ENCODE measurements at regions not wholly inside any gene's neighbourhood (a gene's known extent, or its start where the extent isn't known, plus 50 kb on each side); places are given as distances from the start of the nearest gene placed in this dataset.
"Not testable (repeated sequence)": the region's sequence is repeated elsewhere in the genome, so short reads cannot be mapped to it uniquely, and the experiment has no call there.

- H3K4me3 Mint-ChIP-seq, result no peak overlapping the region
- no peak for ATAC-seq (ENCODE audit: low read depth)
- H3K36me3 Mint-ChIP-seq, result no peaks in the 10 kb centered on the region
- H3K27me3 Mint-ChIP-seq, result no peaks in the 10 kb centered on the region
- POLR2A ChIA-PET, result no interaction called here
- H3K27ac Mint-ChIP-seq, result no peak overlapping the region
- H3K4me1 Mint-ChIP-seq, result no peaks in the 10 kb centered on the region
- DNase-seq, result no peak
- H3K9me3 Mint-ChIP-seq, result no peaks in the 10 kb centered on the region
Measured at GRCh38 chr6:98335594-98335993, 498.8 kb upstream of the POU3F2 start.

GRCh38 chr6:98339506-98339905 lies 494.9 kb upstream of the POU3F2 start:
- H3K4me1 Mint-ChIP-seq, result no peaks in the 10 kb centered on the region

GRCh38 chr6:98343004-98343403 lies 491.4 kb upstream of the POU3F2 start:
- Mint-ChIP-seq H3K27me3 (no peaks in the 10 kb centered on the region), H3K4me3 (no peak overlapping the region), H3K9me3 (no peaks in the 10 kb centered on the region), H3K4me1 (no peaks in the 10 kb centered on the region), H3K27ac (no peak overlapping the region), H3K36me3 (no peaks in the 10 kb centered on the region)
- DNase-seq, result no peak
- ATAC-seq (ENCODE audit: low read depth), result no peak
- POLR2A ChIA-PET, result no interaction called here

More at GRCh38 chr6:98339506-98339905, 494.9 kb upstream of the POU3F2 start:
- Mint-ChIP-seq H3K36me3 (no peaks in the 10 kb centered on the region), H3K4me3 (no peak overlapping the region), H3K27me3 (no peaks in the 10 kb centered on the region), H3K9me3 (no peaks in the 10 kb centered on the region), H3K27ac (no peak overlapping the region)
- DNase-seq, result no peak
- POLR2A ChIA-PET, result no interaction called here
- ATAC-seq (ENCODE audit: low read depth), result no peak

GRCh38 chr6:98343797-98344196 lies 490.6 kb upstream of the POU3F2 start:
- H3K27ac Mint-ChIP-seq, result no peak overlapping the region
- H3K9me3 Mint-ChIP-seq, result peaks cover 1% of the 10 kb centered on the region
- ATAC-seq (ENCODE audit: low read depth) (no peak), DNase-seq (no peak)
- H3K4me3 Mint-ChIP-seq, result no peak overlapping the region
- H3K36me3 Mint-ChIP-seq, result no peaks in the 10 kb centered on the region
- no peaks in the 10 kb centered on the region for H3K4me1 Mint-ChIP-seq
- POLR2A ChIA-PET, result no interaction called here
- no peaks in the 10 kb centered on the region for H3K27me3 Mint-ChIP-seq

- Mint-ChIP-seq H3K36me3 (no peaks in the 10 kb centered on the region), H3K27me3 (no peaks in the 10 kb centered on the region), H3K9me3 (peaks cover 1% of the 10 kb centered on the region), H3K4me1 (no peaks in the 10 kb centered on the region), H3K27ac (no peak overlapping the region), H3K4me3 (no peak overlapping the region)
- DNase-seq (no peak), ATAC-seq (ENCODE audit: low read depth) (no peak)
- POLR2A ChIA-PET, result no interaction called here
Measured at GRCh38 chr6:98352348-98352747, 482.0 kb upstream of the POU3F2 start.

- H3K9me3 Mint-ChIP-seq, result no peaks in the 10 kb centered on the region
- H3K4me1 Mint-ChIP-seq, result no peaks in the 10 kb centered on the region
Measured at GRCh38 chr6:98358173-98358572, 476.2 kb upstream of the POU3F2 start.

GRCh38 chr6:98366371-98366770 lies 468.0 kb upstream of the POU3F2 start:
- Mint-ChIP-seq H3K27ac (no peak overlapping the region), H3K4me3 (no peak overlapping the region), H3K36me3 (no peaks in the 10 kb centered on the region), H3K4me1 (no peaks in the 10 kb centered on the region), H3K27me3 (no peaks in the 10 kb centered on the region), H3K9me3 (no peaks in the 10 kb centered on the region)
- POLR2A ChIA-PET, result no interaction called here
- no peak for DNase-seq
- no peak for ATAC-seq (ENCODE audit: low read depth)

More at GRCh38 chr6:98358173-98358572, 476.2 kb upstream of the POU3F2 start:
- DNase-seq (no peak), ATAC-seq (ENCODE audit: low read depth) (no peak)
- Mint-ChIP-seq H3K36me3 (no peaks in the 10 kb centered on the region), H3K27me3 (no peaks in the 10 kb centered on the region), H3K4me3 (no peak overlapping the region), H3K27ac (no peak overlapping the region)
- POLR2A ChIA-PET, result no interaction called here

GRCh38 chr6:98380589-98380988 lies 453.8 kb upstream of the POU3F2 start:
- Mint-ChIP-seq H3K9me3 (no peaks in the 10 kb centered on the region), H3K27me3 (no peaks in the 10 kb centered on the region), H3K4me1 (no peaks in the 10 kb centered on the region), H3K4me3 (no peak overlapping the region), H3K27ac (no peak overlapping the region), H3K36me3 (no peaks in the 10 kb centered on the region)
- no peak for DNase-seq
- POLR2A ChIA-PET, result no interaction called here
- ATAC-seq (ENCODE audit: low read depth), result no peak

- Mint-ChIP-seq H3K36me3 (no peaks in the 10 kb centered on the region), H3K27me3 (no peaks in the 10 kb centered on the region), H3K4me3 (no peak overlapping the region), H3K9me3 (no peaks in the 10 kb centered on the region), H3K4me1 (no peaks in the 10 kb centered on the region), H3K27ac (no peak overlapping the region)
- DNase-seq, result no peak
- POLR2A ChIA-PET, result no interaction called here
- no peak for ATAC-seq (ENCODE audit: low read depth)
Measured at GRCh38 chr6:98382246-98382645, 452.1 kb upstream of the POU3F2 start.

GRCh38 chr6:98384334-98384733 lies 450.0 kb upstream of the POU3F2 start:
- POLR2A ChIA-PET, result no interaction called here
- ATAC-seq (ENCODE audit: low read depth) (no peak), DNase-seq (no peak)
- Mint-ChIP-seq H3K27ac (no peak overlapping the region), H3K4me1 (no peaks in the 10 kb centered on the region), H3K4me3 (no peak overlapping the region), H3K27me3 (no peaks in the 10 kb centered on the region), H3K9me3 (no peaks in the 10 kb centered on the region), H3K36me3 (no peaks in the 10 kb centered on the region)

- POLR2A ChIA-PET, result no interaction called here
- Mint-ChIP-seq H3K9me3 (no peaks in the 10 kb centered on the region), H3K27me3 (no peaks in the 10 kb centered on the region), H3K36me3 (no peaks in the 10 kb centered on the region), H3K27ac (no peak overlapping the region), H3K4me1 (no peaks in the 10 kb centered on the region), H3K4me3 (no peak overlapping the region)
- ATAC-seq (ENCODE audit: low read depth) (no peak), DNase-seq (no peak)
Measured at GRCh38 chr6:98384801-98385200, 449.6 kb upstream of the POU3F2 start.

GRCh38 chr6:98395610-98396166 lies 438.7 kb upstream of the POU3F2 start:
- no peaks in the 10 kb centered on the region for H3K36me3 Mint-ChIP-seq
- no peaks in the 10 kb centered on the region for H3K4me1 Mint-ChIP-seq
- POLR2A ChIA-PET, result no interaction called here
- H3K9me3 Mint-ChIP-seq, result peaks cover 1% of the 10 kb centered on the region
- no peak overlapping the region for H3K27ac Mint-ChIP-seq
- no peak for ATAC-seq (ENCODE audit: low read depth)
- no peaks in the 10 kb centered on the region for H3K27me3 Mint-ChIP-seq
- H3K4me3 Mint-ChIP-seq, result no peak overlapping the region
- no peak for DNase-seq

- Mint-ChIP-seq H3K9me3 (peaks cover 5% of the 10 kb centered on the region), H3K4me1 (no peaks in the 10 kb centered on the region), H3K4me3 (no peak overlapping the region), H3K36me3 (no peaks in the 10 kb centered on the region), H3K27me3 (no peaks in the 10 kb centered on the region), H3K27ac (no peak overlapping the region)
- POLR2A ChIA-PET, result no interaction called here
- ATAC-seq (ENCODE audit: low read depth) (no peak), DNase-seq (no peak)
Measured at GRCh38 chr6:98416027-98416426, 418.3 kb upstream of the POU3F2 start.

GRCh38 chr6:98416497-98417158 lies 417.7 kb upstream of the POU3F2 start:
- H3K4me3 Mint-ChIP-seq; H3K9me3 Mint-ChIP-seq; H3K27me3 Mint-ChIP-seq; ATAC-seq (ENCODE audit: low read depth); H3K27ac Mint-ChIP-seq; H3K36me3 Mint-ChIP-seq; POLR2A ChIA-PET; H3K4me1 Mint-ChIP-seq: not testable (repeated sequence)
- DNase-seq, result peak; percentile 19
